Fibroblast of pulmonary artery (primary cell): ENCODE measurements at regions not wholly inside any gene's neighbourhood (a gene's known extent, or its start where the extent isn't known, plus 50 kb on each side); places are given as distances from the start of the nearest gene placed in this dataset.

Source experiments
- DNase-seq: peaks from one replicate; pipeline ENCODE4 v3.0.0-alpha.2; 2010; ENCODE audit warnings: low read depth
- H3K4me3 ChIP-seq: replicated peaks from 2 replicates; pipeline ENCODE4 v1.5.1; 2011; ENCODE audit warnings: low read depth, mild to moderate bottlenecking, control low read depth, low read length, moderate library complexity
- CTCF ChIP-seq: IDR thresholded peaks from 2 replicates; pipeline ENCODE4 v1.5.1; 2011; ENCODE audit warnings: mild to moderate bottlenecking, control low read depth, low read length, inconsistent platforms; ENCODE audit errors: missing control alignments

GRCh38 chr12:67582844-67583243 is 65.7 kb upstream of the DYRK2 start:
- H3K4me3 ChIP-seq: no peak overlapping the region
- no peak for DNase-seq
- TF ChIP-seq CTCF: no peak

- no peak overlapping the region for H3K4me3 ChIP-seq
These were observed 61.6 kb upstream of the DYRK2 start for GRCh38 chr12:67586951-67587350.

GRCh38 chr12:67589078-67589477 is 59.5 kb upstream of the DYRK2 start:
- no peak for TF ChIP-seq CTCF
- H3K4me3 ChIP-seq: no peak overlapping the region
- no peak for DNase-seq

More at GRCh38 chr12:67586951-67587350, 61.6 kb upstream of the DYRK2 start:
- DNase-seq: no peak
- no peak for TF ChIP-seq CTCF

GRCh38 chr12:67590149-67590790 is 58.3 kb upstream of the DYRK2 start:
- DNase-seq: no peak
- no peak overlapping the region for H3K4me3 ChIP-seq
- TF ChIP-seq CTCF: no peak

GRCh38 chr12:67592228-67593011 is 56.1 kb upstream of the DYRK2 start:
- peak; percentile 46 for DNase-seq
- no peak overlapping the region for H3K4me3 ChIP-seq
- no peak for TF ChIP-seq CTCF

GRCh38 chr12:67593041-67593440 is 55.5 kb upstream of the DYRK2 start:
- no peak for DNase-seq
- TF ChIP-seq CTCF: no peak
- no peak overlapping the region for H3K4me3 ChIP-seq
